DMS153 treated with DMSO at 0.1 percent for 48 hours (cell line): ENCODE measurements at regions not wholly inside any gene's neighbourhood (a gene's known extent, or its start where the extent isn't known, plus 50 kb on each side); places are given as distances from the start of the nearest gene placed in this dataset.

Experiments
- DNase-seq: peaks from one replicate; lab custom pipeline; 2025; ENCODE audit not compliant: unreplicated experiment; lab: John Stamatoyannopoulos, UW

GRCh38 chrX:10744007-10744406 is 123.6 kb upstream of the MID1 start:
- DNase-seq: no peak

GRCh38 chrX:10747975-10748374 is 127.6 kb upstream of the MID1 start:
- DNase-seq: no peak

GRCh38 chrX:10749113-10749512 is 128.7 kb upstream of the MID1 start:
- DNase-seq: no peak

- DNase-seq: no peak
These were observed 130.2 kb upstream of the MID1 start for GRCh38 chrX:10750581-10750980.

- DNase-seq: no peak
These were observed 132.7 kb upstream of the MID1 start for GRCh38 chrX:10753116-10753515.

GRCh38 chrX:10754445-10754844 is 134.1 kb upstream of the MID1 start:
- no peak for DNase-seq

GRCh38 chrX:10755439-10756334 is 135.3 kb upstream of the MID1 start:
- no peak for DNase-seq

GRCh38 chrX:10756441-10756840 is 136.1 kb upstream of the MID1 start:
- DNase-seq: no peak

- no peak for DNase-seq
These were observed 138.9 kb upstream of the MID1 start for GRCh38 chrX:10759141-10759799.

- DNase-seq: peak; percentile 5
These were observed 141.1 kb upstream of the MID1 start for GRCh38 chrX:10761447-10761846.

- DNase-seq: peak; percentile 3
These were observed 148.8 kb upstream of the MID1 start for GRCh38 chrX:10769195-10769594.

- peak; percentile 37 for DNase-seq
These were observed 149.6 kb upstream of the MID1 start for GRCh38 chrX:10769696-10770619.

- no peak for DNase-seq
These were observed 152.9 kb upstream of the MID1 start for GRCh38 chrX:10773318-10773717.

- no peak for DNase-seq
These were observed 161.6 kb upstream of the MID1 start for GRCh38 chrX:10781847-10782530.

GRCh38 chrX:10783451-10783995 is 163.1 kb upstream of the MID1 start:
- no peak for DNase-seq

GRCh38 chrX:10787264-10787663 is 166.9 kb upstream of the MID1 start:
- DNase-seq: no peak

GRCh38 chrX:10794203-10794630 is 173.8 kb upstream of the MID1 start:
- DNase-seq: no peak

- DNase-seq: no peak
These were observed 175.3 kb upstream of the MID1 start for GRCh38 chrX:10795721-10796120.

GRCh38 chrX:10797466-10797865 is 177.1 kb upstream of the MID1 start:
- DNase-seq: no peak

- no peak for DNase-seq
These were observed 177.7 kb upstream of the MID1 start for GRCh38 chrX:10798041-10798440.
